Sigmoid colon (tissue), 3 donors: ENCODE measurements at regions not wholly inside any gene's neighbourhood (a gene's known extent, or its start where the extent isn't known, plus 50 kb on each side); places are given as distances from the start of the nearest gene placed in this dataset.

Experiments used
- CTCF ChIP-seq, 4 experiments: fragments of 450-650 bp in 3 of 4; fragments of 200-600 bp in 1 of 4; IDR thresholded peaks; one replicate each; pipeline ENCODE4 v1.5.1; 2016 to 2019; ENCODE audit warnings: antibody characterized with exemption in 4 of 4, mild to moderate bottlenecking in 3 of 4, moderate library complexity in 2 of 4
- POLR2A ChIP-seq, 2 donors: fragments of 450-650 bp; IDR thresholded peaks; one replicate each; pipeline ENCODE4 v1.6.1; 2016; ENCODE audit warnings: antibody characterized with exemption in 2 of 2, mild to moderate bottlenecking in 2 of 2, moderate library complexity in 2 of 2

GRCh38 chr5:57318251-57318650 lies 144.4 kb downstream of the GPBP1 start:
- no peak for TF ChIP-seq POLR2A (IDR thresholded peaks at IDR 0.05)
- no peak for TF ChIP-seq CTCF (IDR thresholded peaks at IDR 0.05)
